Spleen (tissue), 7 donors: ENCODE measurements at regions not wholly inside any gene's neighbourhood (a gene's known extent, or its start where the extent isn't known, plus 50 kb on each side); places are given as distances from the start of the nearest gene placed in this dataset.

Experiments used
- CTCF ChIP-seq, 11 experiments: fragments of 200-600 bp in 7 of 11; fragments of 450-650 bp in 4 of 11; sonication (generic) in 4 of 11; IDR thresholded peaks in 8 of 11; conservative IDR thresholded peaks in 3 of 11; 1 replicate in 7 of 11; 2 replicates in 4 of 11; pipeline versions ENCODE4 v1.4.0 to v1.8.0; 2016 to 2021; ENCODE audit warnings: antibody characterized with exemption in 11 of 11, inconsistent platforms in 4 of 11, mild to moderate bottlenecking in 1 of 11
- POLR2A ChIP-seq, 3 donors: fragments of 450-650 bp; IDR thresholded peaks; one replicate each; pipeline ENCODE4 v1.5.1; 2017; ENCODE audit warnings: antibody characterized with exemption in 3 of 3, mild to moderate bottlenecking in 1 of 3
- POLR2AphosphoS5 ChIP-seq, 3 donors: sonication (generic); formaldehyde crosslinking; IDR thresholded peaks; one replicate each; pipeline ENCODE4 v1.5.1; 2017; ENCODE audit warnings: antibody characterized with exemption in 3 of 3
- donor health status: DM: no; HTN: no; CAD: no; lungs with moderate emphysema.
- donor health status: DM: no; HTN: no; CAD: no.
- donor health status: DM: no; HTN: no; CAD: no.

GRCh38 chr6:170172825-170173256 is 118.0 kb downstream of the DLL1 start:
- TF ChIP-seq CTCF (IDR thresholded peaks at IDR 0.05 in 8 of 11, conservative IDR thresholded peaks at IDR 0.05 in 3 of 11) (no peak), POLR2A (IDR thresholded peaks at IDR 0.05) (no peak), POLR2AphosphoS5 (IDR thresholded peaks at IDR 0.05) (no peak)
